Caco-2 (cell line): ENCODE measurements at regions not wholly inside any gene's neighbourhood (a gene's known extent, or its start where the extent isn't known, plus 50 kb on each side); places are given as distances from the start of the nearest gene placed in this dataset.

Experiments
- BruUV-seq: library from RNA; stranded (reverse); fragments of 400-500 nt; replicated peaks from 2 replicates; lab custom pipeline; 2021; lab: Mats Ljungman, UMichigan
- CTCF ChIA-PET: fragments of 300-600 bp; sonication (Branson Sonifier 250); formaldehyde crosslinking; loops from one replicate; lab custom pipeline; 2022; ENCODE audit warnings: antibody characterized with exemption; lab: Charles Lee
- POLR2A ChIA-PET: fragments of 300-600 bp; sonication (Branson Sonifier 250); formaldehyde crosslinking; loops from one replicate; lab custom pipeline; 2022; ENCODE audit warnings: antibody characterized with exemption; lab: Charles Lee
- DNase-seq, 2 experiments: peaks; one replicate each; pipeline versions ENCODE4 v3.0.0 to v3.0.0-alpha.2; 2020 to 2022
- H3K27me3 ChIP-seq: replicated peaks from 2 replicates; pipeline ENCODE4 v1.6.0; 2011; ENCODE audit warnings: low read length; ENCODE audit not compliant: control insufficient read depth, insufficient read depth
- H3K36me3 ChIP-seq: 2 replicates; pipeline ENCODE4 v1.5.1; 2011; ENCODE audit warnings: low read length; ENCODE audit not compliant: control insufficient read depth, insufficient read depth
- H3K4me1 ChIP-seq: fragments of 250-450 bp; sonication (Bioruptor Pico); 2 replicates; pipeline ENCODE4 v1.5.1; 2020; ENCODE audit warnings: mild to moderate bottlenecking
- H3K4me3 ChIP-seq: 2 replicates; pipeline ENCODE4 v1.5.1; 2011; ENCODE audit warnings: low read depth, mild to moderate bottlenecking, control low read depth, low read length
- H3K9me3 ChIP-seq: fragments of 250-450 bp; sonication (Bioruptor Pico); 2 replicates; pipeline ENCODE4 v1.5.1; 2020; ENCODE audit warnings: mild to moderate bottlenecking, moderate library complexity
- H3K27ac Mint-ChIP-seq: one replicate; pipeline ENCODE4 v1.8.0; 2022; ENCODE audit warnings: mixed read lengths; ENCODE audit not compliant: unreplicated experiment
- H3K27me3 Mint-ChIP-seq: one replicate; pipeline ENCODE4 v1.8.0; 2022; ENCODE audit warnings: mixed read lengths; ENCODE audit not compliant: insufficient read depth, unreplicated experiment
- H3K36me3 Mint-ChIP-seq: one replicate; pipeline ENCODE4 v1.8.0; 2022; ENCODE audit warnings: mild to moderate bottlenecking, mixed read lengths; ENCODE audit not compliant: insufficient read depth, unreplicated experiment
- H3K4me1 Mint-ChIP-seq: one replicate; pipeline ENCODE4 v1.8.0; 2022; ENCODE audit warnings: low read depth, mixed read lengths; ENCODE audit not compliant: unreplicated experiment
- H3K4me3 Mint-ChIP-seq: one replicate; pipeline ENCODE4 v1.8.0; 2022; ENCODE audit warnings: mild to moderate bottlenecking, moderate library complexity, mixed read lengths; ENCODE audit not compliant: unreplicated experiment
- H3K9me3 Mint-ChIP-seq: one replicate; pipeline ENCODE4 v1.8.0; 2022; ENCODE audit warnings: mixed read lengths; ENCODE audit not compliant: unreplicated experiment
- CTCF ChIP-seq, 2 experiments: fragments of 200-600 bp in 1 of 2; IDR thresholded peaks; 1 replicate in 1 of 2; 2 replicates in 1 of 2; pipeline versions ENCODE4 v1.5.1 to v1.8.0; 2011 to 2022; ENCODE audit warnings: antibody characterized with exemption in 1 of 2, control low read depth in 1 of 2, inconsistent platforms in 1 of 2, low read depth in 1 of 2, low read length in 1 of 2, mild to moderate bottlenecking in 1 of 2, moderate library complexity in 1 of 2; ENCODE audit not compliant: insufficient read depth in 1 of 2, severe bottlenecking in 1 of 2, unreplicated experiment in 1 of 2
- intact Hi-C: fragments of 100-400 bp; cut with micrococcal nuclease; formaldehyde crosslinking; loops from one replicate; pipeline ENCODE4 v1.10.0; 2022; ENCODE audit not compliant: unreplicated experiment

GRCh38 chr6:112863753-112864152 is 516.6 kb downstream of the RFPL4B start:
- no peaks in the 10 kb centered on the region for H3K9me3 ChIP-seq
- DNase-seq = no peak
- ChIA-PET POLR2A (no interaction called here), CTCF (no interaction called here)
- no peaks in the 10 kb centered on the region for H3K36me3 Mint-ChIP-seq
- H3K27me3 ChIP-seq = no peaks in the 10 kb centered on the region
- H3K9me3 Mint-ChIP-seq = no peaks in the 10 kb centered on the region
- no peak overlapping the region for H3K27ac Mint-ChIP-seq
- H3K4me1 Mint-ChIP-seq = no peaks in the 10 kb centered on the region
- no peaks in the 10 kb centered on the region for H3K36me3 ChIP-seq
- no peak overlapping the region for H3K4me3 Mint-ChIP-seq
- H3K27me3 Mint-ChIP-seq = peaks cover 9% of the 10 kb centered on the region
- H3K4me1 ChIP-seq = no peaks in the 10 kb centered on the region
- intact Hi-C loops = no loop called here
- TF ChIP-seq CTCF (IDR thresholded peaks at IDR 0.05; ENCODE audit: insufficient read depth in 1 of 2, low read depth in 1 of 2, low read length in 1 of 2, severe bottlenecking in 1 of 2, unreplicated experiment in 1 of 2) = no peak
- BruUV-seq = no TSS peak
- H3K4me3 ChIP-seq = no peak overlapping the region

DNA sequence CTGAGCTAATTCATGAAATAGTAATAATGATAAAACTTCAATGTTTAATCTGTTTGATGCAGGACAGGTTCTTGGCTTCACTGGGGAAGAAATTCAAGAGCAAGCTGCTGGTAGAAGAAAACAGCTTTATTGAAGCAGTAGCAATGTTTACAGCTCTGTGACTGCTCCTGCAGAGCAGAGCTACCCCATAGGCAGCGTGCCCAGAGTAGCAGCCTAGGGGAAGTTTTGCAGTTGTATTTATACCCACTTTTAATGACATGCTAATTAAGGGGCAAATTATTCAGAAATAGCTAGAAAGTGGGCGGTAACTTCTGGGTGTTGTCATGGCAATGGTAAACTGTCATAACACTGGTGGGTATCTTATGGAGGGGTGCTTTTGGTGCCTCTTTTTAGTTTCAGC is 518.0 kb downstream of the RFPL4B start:
- Histone ChIP-seq H3K4me3 (no peak overlapping the region), H3K27me3 (no peaks in the 10 kb centered on the region), H3K4me1 (no peaks in the 10 kb centered on the region), H3K36me3 (no peaks in the 10 kb centered on the region), H3K9me3 (no peaks in the 10 kb centered on the region)
- POLR2A ChIA-PET = no interaction called here
- no TSS peak for BruUV-seq
- Mint-ChIP-seq H3K27ac (no peak overlapping the region), H3K9me3 (peaks cover 9% of the 10 kb centered on the region), H3K36me3 (no peaks in the 10 kb centered on the region), H3K4me3 (no peak overlapping the region), H3K27me3 (peaks cover 11% of the 10 kb centered on the region), H3K4me1 (no peaks in the 10 kb centered on the region)
- CTCF ChIA-PET = no interaction called here
- TF ChIP-seq CTCF (IDR thresholded peaks at IDR 0.05; ENCODE audit: insufficient read depth in 1 of 2, low read depth in 1 of 2, low read length in 1 of 2, severe bottlenecking in 1 of 2, unreplicated experiment in 1 of 2) = no peak
- intact Hi-C loops = no loop called here
- DNase-seq = no peak

DNA sequence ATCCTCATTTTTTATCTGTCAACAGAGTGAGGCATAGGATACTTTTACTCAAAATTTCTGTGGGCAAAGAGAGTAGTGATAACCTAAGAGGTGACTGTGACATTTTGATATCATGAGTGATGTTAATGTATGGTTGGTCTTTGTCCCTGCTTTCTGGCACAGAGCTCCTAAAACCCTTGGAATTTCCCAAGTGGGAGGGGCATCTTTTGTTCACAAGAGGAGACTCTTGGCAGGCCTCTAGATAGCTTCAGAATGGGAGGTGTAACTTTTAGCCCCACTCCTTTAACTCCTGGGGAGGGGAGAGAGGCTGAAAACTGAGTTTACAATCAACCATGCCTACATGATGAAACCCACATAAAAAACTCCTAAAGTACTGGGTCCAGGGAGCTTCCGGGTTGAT is 527.8 kb downstream of the RFPL4B start:
- intact Hi-C loops = loop anchor here (10.0 kb wide), 1 partner anchor 90 kb away; no protein-coding TSS in a partner anchor

More for the DNA sequence above, 527.8 kb downstream of the RFPL4B start:
- ChIA-PET CTCF (no interaction called here), POLR2A (no interaction called here)
- Mint-ChIP-seq H3K4me1 (no peaks in the 10 kb centered on the region), H3K9me3 (peaks cover 14% of the 10 kb centered on the region), H3K4me3 (no peak overlapping the region), H3K36me3 (no peaks in the 10 kb centered on the region), H3K27me3 (peaks cover under 1% of the 10 kb centered on the region), H3K27ac (no peak overlapping the region)
- TF ChIP-seq CTCF (IDR thresholded peaks at IDR 0.05; ENCODE audit: insufficient read depth in 1 of 2, low read depth in 1 of 2, low read length in 1 of 2, severe bottlenecking in 1 of 2, unreplicated experiment in 1 of 2) = no peak
- Histone ChIP-seq H3K9me3 (no peaks in the 10 kb centered on the region), H3K27me3 (no peaks in the 10 kb centered on the region), H3K4me3 (no peak overlapping the region), H3K4me1 (peaks cover 5% of the 10 kb centered on the region; the same call in 1 of the 2 replicates), H3K36me3 (no peaks in the 10 kb centered on the region)
- no TSS peak for BruUV-seq
- no peak for DNase-seq
